ENCODE measurements at regions not wholly inside any gene's neighbourhood (a gene's known extent, or its start where the extent isn't known, plus 50 kb on each side); places are given as distances from the start of the nearest gene placed in this dataset.

DNA sequence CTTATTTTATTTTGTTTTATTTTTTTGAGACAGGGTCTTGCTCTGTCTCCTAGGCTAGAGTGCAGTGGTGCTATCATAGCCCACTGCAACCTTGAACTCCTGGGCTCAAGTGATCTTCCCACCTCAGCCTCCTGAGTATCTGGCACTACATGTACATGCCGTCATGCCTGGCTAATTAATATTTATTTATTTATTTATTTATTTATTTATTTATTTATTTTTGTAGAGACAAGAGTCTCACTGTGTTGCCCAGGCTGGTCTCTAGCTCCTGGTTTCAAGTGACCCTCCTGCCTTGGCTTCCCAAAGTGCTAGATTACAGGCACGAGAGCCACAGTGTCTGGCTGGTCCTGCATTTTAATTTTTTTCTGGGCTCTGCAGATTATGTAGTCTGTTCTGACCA lies 84.9 kb upstream of the BCOR start:
- no peak for DNase-seq (ENCODE audit: low read depth)
- no peak overlapping the region for H3K4me3 ChIP-seq (ENCODE audit: control insufficient read depth, low read depth, low read length)
- no peak for TF ChIP-seq CTCF (conservative IDR thresholded peaks at IDR 0.05; ENCODE audit: control insufficient read depth, insufficient read depth, low read depth, low read length)

GRCh38 chrX:40182095-40182494 lies 84.3 kb upstream of the BCOR start:
- no peak overlapping the region for H3K4me3 ChIP-seq (ENCODE audit: control insufficient read depth, low read depth, low read length)
- no peak for DNase-seq (ENCODE audit: low read depth)
- TF ChIP-seq CTCF (conservative IDR thresholded peaks at IDR 0.05; ENCODE audit: control insufficient read depth, insufficient read depth, low read depth, low read length): no peak

GRCh38 chrX:40179283-40179682 lies 81.5 kb upstream of the BCOR start:
- no peak for TF ChIP-seq CTCF (conservative IDR thresholded peaks at IDR 0.05; ENCODE audit: control insufficient read depth, insufficient read depth, low read depth, low read length)

DNA sequence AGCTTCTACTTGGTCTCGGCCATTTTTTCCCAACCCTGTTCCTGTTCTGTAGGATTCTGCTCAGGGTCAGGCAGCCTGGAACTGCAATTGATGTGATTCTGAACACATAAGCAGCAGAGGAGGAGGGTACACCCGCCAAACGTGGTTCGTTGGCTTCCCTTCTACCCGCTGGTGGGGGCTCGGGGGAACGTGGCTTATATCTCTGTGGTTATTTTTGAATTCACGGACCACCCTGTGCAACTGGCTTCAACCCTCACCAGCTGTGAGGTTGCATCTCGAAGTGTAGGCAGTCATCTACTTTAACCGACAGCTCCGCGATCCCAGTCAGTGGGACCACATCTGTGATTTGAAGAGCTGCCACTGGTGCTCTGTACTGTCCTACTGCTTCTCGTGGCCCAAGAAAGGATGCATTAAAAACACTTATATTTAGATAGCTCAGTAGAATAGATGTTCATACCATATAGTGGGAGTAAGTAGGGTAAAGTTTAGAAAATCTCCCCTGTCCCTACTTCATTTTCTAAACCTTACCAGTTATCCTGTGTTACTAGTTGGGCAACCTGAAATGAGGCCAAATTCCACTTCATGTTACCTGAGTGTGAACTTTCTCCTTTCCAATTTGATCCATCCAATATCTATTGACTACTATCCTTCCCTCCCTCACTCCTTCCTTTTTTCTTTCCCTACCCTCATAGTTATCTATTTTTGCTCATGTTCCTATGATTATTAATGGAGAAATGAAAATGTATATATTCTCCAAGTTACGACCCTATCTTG lies 80.4 kb upstream of the BCOR start:
- H3K4me3 ChIP-seq (ENCODE audit: control insufficient read depth, low read depth, low read length): no peak overlapping the region
- DNase-seq (ENCODE audit: low read depth): no peak
- TF ChIP-seq CTCF (conservative IDR thresholded peaks at IDR 0.05; ENCODE audit: control insufficient read depth, insufficient read depth, low read depth, low read length): no peak

More at GRCh38 chrX:40179283-40179682, 81.5 kb upstream of the BCOR start:
- no peak overlapping the region for H3K4me3 ChIP-seq (ENCODE audit: control insufficient read depth, low read depth, low read length)
- DNase-seq (ENCODE audit: low read depth): no peak

GRCh38 chrX:40177489-40177888 lies 79.7 kb upstream of the BCOR start:
- no peak overlapping the region for H3K4me3 ChIP-seq (ENCODE audit: control insufficient read depth, low read depth, low read length)
- TF ChIP-seq CTCF (conservative IDR thresholded peaks at IDR 0.05; ENCODE audit: control insufficient read depth, insufficient read depth, low read depth, low read length): no peak
- no peak for DNase-seq (ENCODE audit: low read depth)

DNA sequence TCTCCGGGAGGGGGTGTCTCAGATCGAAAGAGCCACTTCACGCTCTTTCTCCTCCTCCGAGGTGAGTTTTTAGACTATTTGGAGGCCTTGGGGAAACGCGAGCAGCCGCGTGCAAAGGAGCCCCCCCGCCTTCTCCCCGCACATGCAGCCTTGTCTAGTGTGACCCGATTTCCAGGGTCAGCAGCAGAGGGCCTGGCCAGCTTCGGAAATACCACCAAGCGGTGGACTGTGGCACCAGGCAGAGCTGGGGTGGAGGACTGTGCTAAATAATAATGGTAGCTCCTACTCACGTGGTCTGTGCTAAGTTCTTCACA lies 79.3 kb upstream of the BCOR start:
- TF ChIP-seq CTCF (conservative IDR thresholded peaks at IDR 0.05; ENCODE audit: control insufficient read depth, insufficient read depth, low read depth, low read length): no peak
- no peak for DNase-seq (ENCODE audit: low read depth)

More for the DNA sequence above, 79.3 kb upstream of the BCOR start:
- H3K4me3 ChIP-seq (ENCODE audit: control insufficient read depth, low read depth, low read length): no peak overlapping the region

Data from fibroblast of mammary gland (primary cell).